ENCODE measurements at regions not wholly inside any gene's neighbourhood (a gene's known extent, or its start where the extent isn't known, plus 50 kb on each side); places are given as distances from the start of the nearest gene placed in this dataset.
"Not testable (repeated sequence)": the region's sequence is repeated elsewhere in the genome, so short reads cannot be mapped to it uniquely, and the experiment has no call there.

GRCh38 chr10:26355241-26355640, 82.9 kb upstream of the APBB1IP start:
- Mint-ChIP-seq H3K36me3 (no peaks in the 10 kb centered on the region), H3K4me3 (no peak overlapping the region), H3K27ac (no peak overlapping the region), H3K4me1 (no peaks in the 10 kb centered on the region), H3K9me3 (no peaks in the 10 kb centered on the region), H3K27me3 (peaks cover 8 to 47% of the 10 kb centered on the region in 2 donors)
- no peak for DNase-seq
- Histone ChIP-seq H3K4me3 (ENCODE audit: low read length) (no peak overlapping the region), H3K27me3 (ENCODE audit: insufficient read depth, low read length, poor library complexity, severe bottlenecking) (no peaks in the 10 kb centered on the region), H3K4me1 (ENCODE audit: insufficient read depth, low read length) (no peaks in the 10 kb centered on the region), H3K27ac (ENCODE audit: low read depth, low read length) (no peak overlapping the region), H3K36me3 (ENCODE audit: insufficient read depth, low read length) (no peaks in the 10 kb centered on the region), H3K9me3 (ENCODE audit: low read length) (no peaks in the 10 kb centered on the region)
- POLR2A ChIA-PET, result no interaction called here
- CTCF ChIA-PET, result no interaction called here

GRCh38 chr10:26357203-26357602, 80.9 kb upstream of the APBB1IP start:
- Mint-ChIP-seq H3K4me1 (no peaks in the 10 kb centered on the region), H3K36me3 (no peaks in the 10 kb centered on the region), H3K27ac (no peak overlapping the region), H3K4me3 (no peak overlapping the region), H3K9me3 (no peaks in the 10 kb centered on the region), H3K27me3 (peaks cover 6 to 46% of the 10 kb centered on the region in 2 donors)
- no peak for DNase-seq
- no peak overlapping the region for H3K4me3 ChIP-seq (ENCODE audit: low read length)
- CTCF ChIA-PET, result no interaction called here
- no peaks in the 10 kb centered on the region for H3K9me3 ChIP-seq (ENCODE audit: low read length)
- H3K27ac ChIP-seq (ENCODE audit: low read depth, low read length), result no peak overlapping the region
- no peaks in the 10 kb centered on the region for H3K27me3 ChIP-seq (ENCODE audit: insufficient read depth, low read length, poor library complexity, severe bottlenecking)
- POLR2A ChIA-PET, result no interaction called here
- H3K36me3 ChIP-seq (ENCODE audit: insufficient read depth, low read length), result no peaks in the 10 kb centered on the region
- H3K4me1 ChIP-seq (ENCODE audit: insufficient read depth, low read length), result no peaks in the 10 kb centered on the region

GRCh38 chr10:26358071-26358470, 80.1 kb upstream of the APBB1IP start:
- CTCF ChIA-PET, result no interaction called here

DNA sequence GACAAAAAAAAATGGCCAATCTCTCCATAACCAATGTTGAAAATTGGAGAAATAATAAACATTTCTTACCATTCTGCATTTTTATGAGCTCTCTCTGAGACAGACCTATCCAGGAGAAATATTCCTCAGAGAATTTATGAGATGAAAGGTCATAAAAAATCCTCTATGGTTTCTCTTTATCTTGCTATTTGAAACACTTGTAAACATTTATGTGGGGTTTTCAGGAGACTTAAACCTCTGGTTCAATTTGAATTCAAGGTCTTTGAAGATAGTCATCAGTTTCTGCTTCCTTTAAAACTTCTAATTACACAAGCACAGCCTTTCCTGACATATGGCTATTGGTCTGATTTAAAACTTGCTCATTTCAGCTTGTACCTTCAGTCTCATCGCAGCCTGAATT, 78.5 kb upstream of the APBB1IP start:
- H3K27me3 Mint-ChIP-seq, result peaks cover 7 to 31% of the 10 kb centered on the region in 2 donors
- H3K9me3 ChIP-seq (ENCODE audit: low read length), result no peaks in the 10 kb centered on the region
- no peaks in the 10 kb centered on the region for H3K27me3 ChIP-seq (ENCODE audit: insufficient read depth, low read length, poor library complexity, severe bottlenecking)
- DNase-seq, result no peak
- H3K4me1 ChIP-seq (ENCODE audit: insufficient read depth, low read length), result no peaks in the 10 kb centered on the region
- no peak overlapping the region for H3K27ac Mint-ChIP-seq
- no peak overlapping the region for H3K4me3 ChIP-seq (ENCODE audit: low read length)
- no peak overlapping the region for H3K27ac ChIP-seq (ENCODE audit: low read depth, low read length)
- H3K4me3 Mint-ChIP-seq, result no peak overlapping the region
- H3K36me3 ChIP-seq (ENCODE audit: insufficient read depth, low read length), result no peaks in the 10 kb centered on the region
- H3K36me3 Mint-ChIP-seq, result no peaks in the 10 kb centered on the region
- H3K9me3 Mint-ChIP-seq, result no peaks in the 10 kb centered on the region
- ChIA-PET CTCF (interaction anchor here (0.9 to 1.9 kb wide), 2 partner anchors 28 to 33 kb away, joined by 3 to 4 read pairs; no protein-coding TSS in a partner anchor), POLR2A (no interaction called here)
- H3K4me1 Mint-ChIP-seq, result no peaks in the 10 kb centered on the region

More at GRCh38 chr10:26358071-26358470, 80.1 kb upstream of the APBB1IP start:
- H3K36me3 ChIP-seq (ENCODE audit: insufficient read depth, low read length), result no peaks in the 10 kb centered on the region
- Mint-ChIP-seq H3K27ac (no peak overlapping the region), H3K36me3 (no peaks in the 10 kb centered on the region), H3K4me3 (no peak overlapping the region), H3K27me3 (peaks cover 7 to 45% of the 10 kb centered on the region in 2 donors), H3K9me3 (no peaks in the 10 kb centered on the region), H3K4me1 (no peaks in the 10 kb centered on the region)
- DNase-seq, result no peak
- POLR2A ChIA-PET, result no interaction called here
- no peaks in the 10 kb centered on the region for H3K27me3 ChIP-seq (ENCODE audit: insufficient read depth, low read length, poor library complexity, severe bottlenecking)
- no peaks in the 10 kb centered on the region for H3K4me1 ChIP-seq (ENCODE audit: insufficient read depth, low read length)
- H3K27ac ChIP-seq (ENCODE audit: low read depth, low read length), result no peak overlapping the region
- no peaks in the 10 kb centered on the region for H3K9me3 ChIP-seq (ENCODE audit: low read length)
- no peak overlapping the region for H3K4me3 ChIP-seq (ENCODE audit: low read length)

DNA sequence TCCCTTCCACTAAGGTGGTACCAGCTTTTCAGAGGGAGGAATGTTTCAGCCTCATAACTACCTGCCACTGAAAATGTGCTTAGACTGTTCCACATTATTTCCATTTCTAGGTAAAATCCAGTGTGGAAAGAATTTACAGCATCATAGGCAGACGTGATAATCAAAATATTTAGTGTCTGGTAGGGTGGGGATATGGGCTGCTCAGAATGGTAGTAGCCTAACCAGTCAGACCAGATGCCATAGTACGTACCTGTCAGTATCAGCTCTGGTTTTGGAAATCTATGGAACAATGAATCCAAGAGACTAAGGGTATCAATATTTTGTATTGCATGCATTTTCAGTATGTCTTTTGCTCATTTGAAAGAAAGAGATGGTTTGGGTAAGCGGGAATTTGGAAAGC, 76.8 kb upstream of the APBB1IP start:
- Mint-ChIP-seq H3K9me3 (no peaks in the 10 kb centered on the region), H3K4me1 (no peaks in the 10 kb centered on the region), H3K27me3 (peaks cover 3 to 19% of the 10 kb centered on the region in 2 donors), H3K4me3 (no peak overlapping the region), H3K36me3 (no peaks in the 10 kb centered on the region), H3K27ac (no peak overlapping the region)
- DNase-seq, result no peak
- H3K27ac ChIP-seq (ENCODE audit: low read depth, low read length), result no peak overlapping the region
- H3K27me3 ChIP-seq (ENCODE audit: insufficient read depth, low read length, poor library complexity, severe bottlenecking), result no peaks in the 10 kb centered on the region
- H3K4me1 ChIP-seq (ENCODE audit: insufficient read depth, low read length), result no peaks in the 10 kb centered on the region
- H3K36me3 ChIP-seq (ENCODE audit: insufficient read depth, low read length), result no peaks in the 10 kb centered on the region
- ChIA-PET CTCF (interaction anchor here (1.5 kb wide), 1 partner anchor 26 kb away, joined by 3 read pairs; no protein-coding TSS in a partner anchor), POLR2A (no interaction called here)
- no peaks in the 10 kb centered on the region for H3K9me3 ChIP-seq (ENCODE audit: low read length)
- no peak overlapping the region for H3K4me3 ChIP-seq (ENCODE audit: low read length)

- Histone ChIP-seq H3K4me1 (ENCODE audit: insufficient read depth, low read length) (no peaks in the 10 kb centered on the region), H3K27ac (ENCODE audit: low read depth, low read length) (no peak overlapping the region), H3K36me3 (ENCODE audit: insufficient read depth, low read length) (no peaks in the 10 kb centered on the region), H3K9me3 (ENCODE audit: low read length) (no peaks in the 10 kb centered on the region), H3K4me3 (ENCODE audit: low read length) (no peak overlapping the region), H3K27me3 (ENCODE audit: insufficient read depth, low read length, poor library complexity, severe bottlenecking) (no peaks in the 10 kb centered on the region)
- no peaks in the 10 kb centered on the region for H3K9me3 Mint-ChIP-seq
- H3K27ac Mint-ChIP-seq, result no peak overlapping the region
- CTCF ChIA-PET, result interaction anchor here (0.6 kb wide), 1 partner anchor 27 kb away, joined by 3 read pairs; no protein-coding TSS in a partner anchor
- H3K4me3 Mint-ChIP-seq, result no peak overlapping the region
- no peaks in the 10 kb centered on the region for H3K4me1 Mint-ChIP-seq
- no peak for DNase-seq
- H3K36me3 Mint-ChIP-seq, result no peaks in the 10 kb centered on the region
- POLR2A ChIA-PET, result no interaction called here
- peaks cover 3 to 20% of the 10 kb centered on the region in 2 donors for H3K27me3 Mint-ChIP-seq
These were observed 76.2 kb upstream of the APBB1IP start for GRCh38 chr10:26361971-26362370.

- no peak for DNase-seq
- Histone ChIP-seq H3K36me3 (ENCODE audit: insufficient read depth, low read length) (no peaks in the 10 kb centered on the region), H3K9me3 (ENCODE audit: low read length) (no peaks in the 10 kb centered on the region), H3K27me3 (ENCODE audit: insufficient read depth, low read length, poor library complexity, severe bottlenecking) (no peaks in the 10 kb centered on the region), H3K27ac (ENCODE audit: low read depth, low read length) (no peak overlapping the region), H3K4me3 (ENCODE audit: low read length) (no peak overlapping the region), H3K4me1 (ENCODE audit: insufficient read depth, low read length) (no peaks in the 10 kb centered on the region)
- POLR2A ChIA-PET, result no interaction called here
- Mint-ChIP-seq H3K4me3 (no peak overlapping the region), H3K4me1 (no peaks in the 10 kb centered on the region), H3K27me3 (peaks cover 6 to 21% of the 10 kb centered on the region in 2 donors), H3K36me3 (peaks cover 0 to 4% (median 0%) of the 10 kb centered on the region in 3 donors), H3K9me3 (peaks cover 1 to 10% (median 3%) of the 10 kb centered on the region in 5 donors), H3K27ac (no peak overlapping the region)
- CTCF ChIA-PET, result no interaction called here
These were observed 72.3 kb upstream of the APBB1IP start for GRCh38 chr10:26365681-26366358.

- CTCF ChIA-PET; H3K27ac ChIP-seq (ENCODE audit: low read depth, low read length): not testable (repeated sequence)
These were observed 71.1 kb upstream of the APBB1IP start for GRCh38 chr10:26367035-26367434.

More at GRCh38 chr10:26367035-26367434, 71.1 kb upstream of the APBB1IP start:
- H3K27ac Mint-ChIP-seq, result peak overlapping the region in 1 of 8 donors; percentile 85
- DNase-seq; H3K36me3 ChIP-seq (ENCODE audit: insufficient read depth, low read length); H3K4me1 Mint-ChIP-seq; H3K4me1 ChIP-seq (ENCODE audit: insufficient read depth, low read length); H3K4me3 ChIP-seq (ENCODE audit: low read length); H3K4me3 Mint-ChIP-seq; POLR2A ChIA-PET; H3K36me3 Mint-ChIP-seq; H3K9me3 ChIP-seq (ENCODE audit: low read length); H3K27me3 ChIP-seq (ENCODE audit: insufficient read depth, low read length, poor library complexity, severe bottlenecking): not testable (repeated sequence)
- H3K9me3 Mint-ChIP-seq, result peaks cover 2 to 11% (median 5%) of the 10 kb centered on the region in 5 donors
- H3K27me3 Mint-ChIP-seq, result peaks cover 7 to 23% of the 10 kb centered on the region in 2 donors

All from CD8-positive, alpha-beta memory T cell (primary cell).